EH (cell line): ENCODE measurements at regions not wholly inside any gene's neighbourhood (a gene's known extent, or its start where the extent isn't known, plus 50 kb on each side); places are given as distances from the start of the nearest gene placed in this dataset.
A peak's percentile ranks its signal among the peaks of the same experiment; 100 is the strongest.

ENCODE experiments used
- DNase-seq: peaks from one replicate; pipeline ENCODE4 v3.0.0-alpha.2; 2015; ENCODE audit warnings: low read depth

- no peak for DNase-seq
Observed at GRCh38 chr10:120705309-120705708, 145.9 kb upstream of the WDR11 start.

- DNase-seq: no peak
Observed at GRCh38 chr10:120710076-120710475, 141.1 kb upstream of the WDR11 start.

- DNase-seq: no peak
Observed at GRCh38 chr10:120711860-120712259, 139.3 kb upstream of the WDR11 start.

- DNase-seq: no peak
Observed at GRCh38 chr10:120713573-120714205, 137.5 kb upstream of the WDR11 start.

GRCh38 chr10:120715171-120715570 is 136.0 kb upstream of the WDR11 start:
- no peak for DNase-seq

- DNase-seq: no peak
Observed at GRCh38 chr10:120719333-120719732, 131.8 kb upstream of the WDR11 start.

GRCh38 chr10:120727001-120727400 is 124.2 kb upstream of the WDR11 start:
- no peak for DNase-seq

GRCh38 chr10:120729547-120729946 is 121.6 kb upstream of the WDR11 start:
- DNase-seq: no peak

GRCh38 chr10:120732067-120732466 is 119.1 kb upstream of the WDR11 start:
- peak; percentile 6 for DNase-seq

GRCh38 chr10:120732643-120733313 is 118.4 kb upstream of the WDR11 start:
- DNase-seq: no peak

- no peak for DNase-seq
Observed at GRCh38 chr10:120734483-120735078, 116.6 kb upstream of the WDR11 start.

- no peak for DNase-seq
Observed at GRCh38 chr10:120735315-120735714, 115.8 kb upstream of the WDR11 start.

GRCh38 chr10:120735773-120736371 is 115.3 kb upstream of the WDR11 start:
- peak; percentile 26 for DNase-seq

- no peak for DNase-seq
Observed at GRCh38 chr10:120736377-120736776, 114.8 kb upstream of the WDR11 start.

GRCh38 chr10:120738658-120739057 is 112.5 kb upstream of the WDR11 start:
- DNase-seq: no peak

GRCh38 chr10:120741396-120741795 is 109.8 kb upstream of the WDR11 start:
- DNase-seq: no peak

- DNase-seq: no peak
Observed at GRCh38 chr10:120742373-120742772, 108.8 kb upstream of the WDR11 start.

- DNase-seq: no peak
Observed at GRCh38 chr10:120744040-120744439, 107.1 kb upstream of the WDR11 start.

- no peak for DNase-seq
Observed at GRCh38 chr10:120746001-120746777, 105.0 kb upstream of the WDR11 start.

- DNase-seq: no peak
Observed at GRCh38 chr10:120748519-120748918, 102.6 kb upstream of the WDR11 start.

- DNase-seq: no peak
Observed at GRCh38 chr10:120749072-120749471, 102.1 kb upstream of the WDR11 start.

- DNase-seq: no peak
Observed at GRCh38 chr10:120749856-120750566, 101.2 kb upstream of the WDR11 start.
